ENCODE measurements at regions not wholly inside any gene's neighbourhood (a gene's known extent, or its start where the extent isn't known, plus 50 kb on each side); places are given as distances from the start of the nearest gene placed in this dataset.
"Not testable (repeated sequence)": the region's sequence is repeated elsewhere in the genome, so short reads cannot be mapped to it uniquely, and the experiment has no call there.

- dilution Hi-C loops (cut with HindIII; ENCODE audit: low sequenced_read_pairs, unreplicated experiment); H3K14ac ChIP-seq (replicated peaks; ENCODE audit: low read depth, low read length); in situ Hi-C loops (cut with MboI; ENCODE audit: low sequenced_read_pairs); H3K9me3 ChIP-seq (ENCODE audit: control insufficient read depth, insufficient read depth, low read length); H3K4me1 ChIP-seq (ENCODE audit: control insufficient read depth, insufficient read depth, low read length); H2BK5ac ChIP-seq (ENCODE audit: low read depth, low read length, poor library complexity, severe bottlenecking); H4K91ac ChIP-seq (ENCODE audit: insufficient read depth, low read depth, low read length); H3K9me1 ChIP-seq (ENCODE audit: insufficient read depth, low read length); CTCF ChIA-PET; H2BK20ac ChIP-seq (ENCODE audit: low read depth, low read length); intact Hi-C loops (cut with micrococcal nuclease); H2AK9ac ChIP-seq (replicated peaks; ENCODE audit: low read depth, low read length, poor library complexity); H4K20me1 ChIP-seq (ENCODE audit: insufficient read depth, low read length); DNase-seq; H3K79me1 ChIP-seq (ENCODE audit: low read depth in 1 of 2, low read length in 2 of 2); H4K8ac ChIP-seq (ENCODE audit: low read depth in 2 of 2, low read length in 2 of 2); H3K4me3 ChIP-seq (ENCODE audit: insufficient read depth, low read depth, low read length); ATAC-seq (ENCODE audit: low read depth); H2BK120ac ChIP-seq (ENCODE audit: low read depth, low read length); H3K23ac ChIP-seq (ENCODE audit: low read depth, low read length); H3K56ac ChIP-seq (ENCODE audit: extremely low read depth, insufficient read depth, low read length); H4K5ac ChIP-seq (ENCODE audit: low read depth, low read length); H3K27me3 ChIP-seq (ENCODE audit: control insufficient read depth, insufficient read depth, low read length); H3K18ac ChIP-seq (ENCODE audit: low read depth, low read length); H2AK5ac ChIP-seq (ENCODE audit: low read depth, low read length); H3K4me2 ChIP-seq (ENCODE audit: low read depth, low read length); H3K4ac ChIP-seq (ENCODE audit: low read depth, low read length); H3K27ac ChIP-seq (ENCODE audit: insufficient read depth, low read length); H3K9ac ChIP-seq (ENCODE audit: low read depth, low read length); BruUV-seq (replicated peaks); H2BK15ac ChIP-seq (ENCODE audit: low read depth, low read length); POLR2A ChIA-PET (ENCODE audit: unreplicated experiment); H3K36me3 ChIP-seq (ENCODE audit: control insufficient read depth, insufficient read depth, low read length); H2AFZ ChIP-seq (replicated peaks; ENCODE audit: low read length, poor library complexity): not testable (repeated sequence)
- 28% methylated on average over 2 of the region's 3 CpGs; no CpG with 5 or more reads in 1 of the 2 experiments for WGBS, 2 experiments (ENCODE audit: extremely low coverage in 2 of 2, insufficient read length in 1 of 2)
Observed at GRCh38 chr7:67357653-67358052, 361.0 kb downstream of the TYW1 start.

- H4K91ac ChIP-seq (ENCODE audit: insufficient read depth, low read depth, low read length); CTCF ChIA-PET; H3K79me1 ChIP-seq (ENCODE audit: low read depth in 1 of 2, low read length in 2 of 2); H3K4ac ChIP-seq (ENCODE audit: low read depth, low read length); H3K56ac ChIP-seq (ENCODE audit: extremely low read depth, insufficient read depth, low read length); dilution Hi-C loops (cut with HindIII; ENCODE audit: low sequenced_read_pairs, unreplicated experiment); ATAC-seq (ENCODE audit: low read depth); H3K9me1 ChIP-seq (ENCODE audit: insufficient read depth, low read length); H2AK5ac ChIP-seq (ENCODE audit: low read depth, low read length); H3K18ac ChIP-seq (ENCODE audit: low read depth, low read length); H3K14ac ChIP-seq (replicated peaks; ENCODE audit: low read depth, low read length); intact Hi-C loops (cut with micrococcal nuclease); H3K4me2 ChIP-seq (ENCODE audit: low read depth, low read length); H3K9ac ChIP-seq (ENCODE audit: low read depth, low read length); H4K20me1 ChIP-seq (ENCODE audit: insufficient read depth, low read length); H2BK120ac ChIP-seq (ENCODE audit: low read depth, low read length); H2BK20ac ChIP-seq (ENCODE audit: low read depth, low read length); H3K27me3 ChIP-seq (ENCODE audit: control insufficient read depth, insufficient read depth, low read length); H3K9me3 ChIP-seq (ENCODE audit: control insufficient read depth, insufficient read depth, low read length); H2BK15ac ChIP-seq (ENCODE audit: low read depth, low read length); BruUV-seq (replicated peaks); H3K36me3 ChIP-seq (ENCODE audit: control insufficient read depth, insufficient read depth, low read length); H3K27ac ChIP-seq (ENCODE audit: insufficient read depth, low read length); POLR2A ChIA-PET (ENCODE audit: unreplicated experiment); H3K4me3 ChIP-seq (ENCODE audit: insufficient read depth, low read depth, low read length); H2AFZ ChIP-seq (replicated peaks; ENCODE audit: low read length, poor library complexity); in situ Hi-C loops (cut with MboI; ENCODE audit: low sequenced_read_pairs); DNase-seq; H4K5ac ChIP-seq (ENCODE audit: low read depth, low read length); H3K23ac ChIP-seq (ENCODE audit: low read depth, low read length); H3K4me1 ChIP-seq (ENCODE audit: control insufficient read depth, insufficient read depth, low read length); H2BK5ac ChIP-seq (ENCODE audit: low read depth, low read length, poor library complexity, severe bottlenecking); H2AK9ac ChIP-seq (replicated peaks; ENCODE audit: low read depth, low read length, poor library complexity); H4K8ac ChIP-seq (ENCODE audit: low read depth in 2 of 2, low read length in 2 of 2): not testable (repeated sequence)
- 74% methylated on average over 3 of the region's 8 CpGs; no CpG with 5 or more reads in 1 of the 2 experiments for WGBS, 2 experiments (ENCODE audit: extremely low coverage in 2 of 2, insufficient read length in 1 of 2)
Observed at GRCh38 chr7:67358316-67358715, 361.7 kb downstream of the TYW1 start.

Measured in IMR-90 (cell line).